ENCODE measurements at regions not wholly inside any gene's neighbourhood (a gene's known extent, or its start where the extent isn't known, plus 50 kb on each side); places are given as distances from the start of the nearest gene placed in this dataset.

GRCh38 chr2:193442293-193442692 is 1247.6 kb upstream of the TMEFF2 start:
- DNase-seq (ENCODE audit: low read depth, low spot score) (no peak), FAIRE-seq (no peak), ATAC-seq (peak; percentile 53)
- ChIA-PET RAD21 (ENCODE audit: unreplicated experiment) (no interaction called here), POLR2A (no interaction called here), SMC1A (ENCODE audit: uncharacterized antibody, unreplicated experiment) (interaction anchor here (2.1 kb wide), 1 partner anchor 18 kb away, joined by 6 read pairs; no protein-coding TSS in a partner anchor), CTCF (interaction anchor here (0.6 kb wide), 1 partner anchor 44 kb away, joined by 3 read pairs; no protein-coding TSS in a partner anchor)
- Histone ChIP-seq H3K36me3 (ENCODE audit: control insufficient read depth in 2 of 2, insufficient read depth in 2 of 2, low read length in 1 of 2) (no peaks in the 10 kb centered on the region), H3K27ac (ENCODE audit: control insufficient read depth, insufficient read depth) (no peak overlapping the region), H3K9me3 (replicated peaks; ENCODE audit: control insufficient read depth, insufficient read depth, low read length) (no peaks in the 10 kb centered on the region), H3K4me3 (no peak overlapping the region), H3K79me2 (ENCODE audit: control insufficient read depth, insufficient read depth, low read length) (no peaks in the 10 kb centered on the region), H3K9ac (ENCODE audit: control insufficient read depth, insufficient read depth, low read length) (no peak overlapping the region), H3K4me1 (ENCODE audit: control insufficient read depth, insufficient read depth, low read length) (no peaks in the 10 kb centered on the region), H2AFZ (ENCODE audit: control insufficient read depth, low read depth, low read length) (no peak overlapping the region), H3K4me2 (ENCODE audit: control insufficient read depth, insufficient read depth) (no peak overlapping the region), H4K20me1 (ENCODE audit: control insufficient read depth, insufficient read depth) (no peaks in the 10 kb centered on the region), H3K27me3 (replicated peaks in 1 of 2; ENCODE audit: control insufficient read depth in 2 of 2, insufficient read depth in 2 of 2, low read length in 1 of 2) (no peaks in the 10 kb centered on the region)
- BruUV-seq (replicated peaks) = no TSS peak
- WGBS (ENCODE audit: insufficient coverage, insufficient replicate concordance, low lambda C conversion rate, missing lambda C conversion rate) = 0% methylated on average over 1 of the region's 1 CpG
- TF ChIP-seq JUNB (IDR thresholded peaks at IDR 0.05) = peak; percentile 28; the same call in 1 of the 2 replicates
- no peak for TF ChIP-seq BMI1 (IDR thresholded peaks at IDR 0.05; ENCODE audit: borderline replicate concordance)
- in situ Hi-C loops (cut with MboI) = no loop called here
- intact Hi-C loops (cut with micrococcal nuclease; ENCODE audit: unreplicated experiment) = no loop called here

- H3K9ac ChIP-seq (ENCODE audit: control insufficient read depth, insufficient read depth, low read length) = no peak overlapping the region
- no TSS peak for BruUV-seq (replicated peaks)
- ChIA-PET POLR2A (no interaction called here), RAD21 (ENCODE audit: unreplicated experiment) (interaction anchor here (1.0 kb wide), 1 partner anchor 129 kb away, joined by 3 read pairs; no protein-coding TSS in a partner anchor), CTCF (interaction anchor here (0.6 to 1.0 kb wide), 2 partner anchors 11 to 156 kb away, joined by 3 to 4 read pairs; no protein-coding TSS in a partner anchor), SMC1A (ENCODE audit: uncharacterized antibody, unreplicated experiment) (interaction anchor here (0.8 to 2.6 kb wide), 3 partner anchors 11 to 156 kb away, joined by 3 to 5 read pairs (median 3); no protein-coding TSS in a partner anchor)
- ATAC-seq (no peak), DNase-seq (ENCODE audit: low read depth, low spot score) (no peak), FAIRE-seq (no peak)
- intact Hi-C loops (cut with micrococcal nuclease; ENCODE audit: unreplicated experiment) = no loop called here
- 13% methylated on average over 3 of the region's 3 CpGs for WGBS (ENCODE audit: insufficient coverage, insufficient replicate concordance, low lambda C conversion rate, missing lambda C conversion rate)
- H3K27me3 ChIP-seq (replicated peaks in 1 of 2; ENCODE audit: control insufficient read depth in 2 of 2, insufficient read depth in 2 of 2, low read length in 1 of 2) = no peaks in the 10 kb centered on the region
- H3K36me3 ChIP-seq (ENCODE audit: control insufficient read depth in 2 of 2, insufficient read depth in 2 of 2, low read length in 1 of 2) = no peaks in the 10 kb centered on the region
- no peaks in the 10 kb centered on the region for H3K4me1 ChIP-seq (ENCODE audit: control insufficient read depth, insufficient read depth, low read length)
- in situ Hi-C loops (cut with MboI) = no loop called here
- no peaks in the 10 kb centered on the region for H3K9me3 ChIP-seq (replicated peaks; ENCODE audit: control insufficient read depth, insufficient read depth, low read length)
- H4K20me1 ChIP-seq (ENCODE audit: control insufficient read depth, insufficient read depth) = no peaks in the 10 kb centered on the region
- H3K4me3 ChIP-seq = no peak overlapping the region
- no peak overlapping the region for H3K27ac ChIP-seq (ENCODE audit: control insufficient read depth, insufficient read depth)
- TF ChIP-seq DPF2 (IDR thresholded peaks at IDR 0.05) (no peak), MYB (IDR thresholded peaks at IDR 0.05; ENCODE audit: borderline replicate concordance, low read depth, low read length) (no peak), NKRF (conservative IDR thresholded peaks at IDR 0.05) (no peak), BCL11A (IDR thresholded peaks at IDR 0.05; ENCODE audit: low read depth, low read length) (no peak), RUNX3 (IDR thresholded peaks at IDR 0.05; ENCODE audit: low read length) (no peak), RELA (IDR thresholded peaks at IDR 0.05; ENCODE audit: borderline replicate concordance, partially characterized antibody) (no peak), CEBPZ (IDR thresholded peaks at IDR 0.05; ENCODE audit: low read depth, low read length) (no peak), KDM1A (IDR thresholded peaks at IDR 0.05; ENCODE audit: borderline replicate concordance) (no peak), HDAC2 (IDR thresholded peaks at IDR 0.05) (no peak), ZZZ3 (IDR thresholded peaks at IDR 0.05; ENCODE audit: control insufficient read depth, insufficient read length, low read depth) (no peak), ETV6 (conservative IDR thresholded peaks at IDR 0.05 in 1 of 2, IDR thresholded peaks at IDR 0.05 in 1 of 2; ENCODE audit: borderline replicate concordance in 1 of 2, low read depth in 1 of 2) (no peak)
- no peak overlapping the region for H3K4me2 ChIP-seq (ENCODE audit: control insufficient read depth, insufficient read depth)
- H2AFZ ChIP-seq (ENCODE audit: control insufficient read depth, low read depth, low read length) = no peak overlapping the region
- H3K79me2 ChIP-seq (ENCODE audit: control insufficient read depth, insufficient read depth, low read length) = no peaks in the 10 kb centered on the region
Observed at GRCh38 chr2:193428336-193428818, 1233.6 kb upstream of the TMEFF2 start.

Measured in GM12878 (cell line).